GM12872 (cell line): ENCODE measurements at regions not wholly inside any gene's neighbourhood (a gene's known extent, or its start where the extent isn't known, plus 50 kb on each side); places are given as distances from the start of the nearest gene placed in this dataset.

Source experiments
- TF ChIP-seq, protein P1 (sequence below): IDR thresholded peaks from 3 replicates; pipeline ENCODE4 v1.5.1; 2011; ENCODE audit warnings: low read depth, mild to moderate bottlenecking, low read length, moderate library complexity; ENCODE audit not compliant: insufficient read depth

DNA sequence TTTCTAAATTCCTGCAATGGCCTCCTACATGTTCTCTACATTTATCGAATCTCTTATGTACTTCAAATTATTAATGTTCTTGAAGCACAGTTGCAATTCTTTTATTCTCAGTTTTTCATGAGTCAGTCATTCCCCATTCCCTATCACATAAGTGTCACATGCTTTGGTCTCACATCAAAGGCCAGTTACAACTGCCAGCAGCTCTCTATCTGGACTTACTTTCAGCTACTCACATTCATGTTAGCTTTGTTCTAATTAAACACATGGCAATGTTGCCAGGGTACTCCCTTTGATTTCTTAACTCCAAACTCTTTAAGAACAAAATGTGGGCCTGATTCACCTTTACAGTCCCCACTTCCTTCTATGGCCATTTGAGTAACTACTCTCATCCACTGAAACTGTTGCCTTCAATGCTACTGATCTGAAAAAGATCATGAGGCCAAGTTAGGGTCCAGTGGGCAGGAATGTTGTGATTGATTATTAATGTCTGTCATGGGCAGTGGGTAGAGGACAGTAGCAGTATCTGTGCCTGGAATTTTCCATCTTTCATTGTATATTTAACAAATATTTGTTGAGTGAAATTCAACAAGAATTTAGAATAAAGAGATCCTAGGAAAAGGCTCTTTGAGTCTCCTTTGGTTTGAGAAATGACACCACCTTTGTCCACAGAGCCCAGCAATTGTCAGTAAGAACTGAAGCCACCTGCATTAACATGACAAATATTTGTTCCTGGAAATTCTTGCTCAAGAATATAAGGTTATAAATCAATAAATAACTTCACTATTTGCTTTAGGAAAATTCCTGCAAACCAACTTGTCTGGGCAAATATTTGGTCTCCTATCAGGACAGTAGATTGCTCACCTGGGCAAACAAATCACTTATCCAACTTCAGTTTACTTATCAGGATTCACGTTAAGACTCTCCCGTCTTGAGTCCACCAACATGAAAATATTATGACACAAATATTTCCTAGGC, 153.6 kb upstream of the SAMSN1 start:
- TF ChIP-seq, protein P1, sequence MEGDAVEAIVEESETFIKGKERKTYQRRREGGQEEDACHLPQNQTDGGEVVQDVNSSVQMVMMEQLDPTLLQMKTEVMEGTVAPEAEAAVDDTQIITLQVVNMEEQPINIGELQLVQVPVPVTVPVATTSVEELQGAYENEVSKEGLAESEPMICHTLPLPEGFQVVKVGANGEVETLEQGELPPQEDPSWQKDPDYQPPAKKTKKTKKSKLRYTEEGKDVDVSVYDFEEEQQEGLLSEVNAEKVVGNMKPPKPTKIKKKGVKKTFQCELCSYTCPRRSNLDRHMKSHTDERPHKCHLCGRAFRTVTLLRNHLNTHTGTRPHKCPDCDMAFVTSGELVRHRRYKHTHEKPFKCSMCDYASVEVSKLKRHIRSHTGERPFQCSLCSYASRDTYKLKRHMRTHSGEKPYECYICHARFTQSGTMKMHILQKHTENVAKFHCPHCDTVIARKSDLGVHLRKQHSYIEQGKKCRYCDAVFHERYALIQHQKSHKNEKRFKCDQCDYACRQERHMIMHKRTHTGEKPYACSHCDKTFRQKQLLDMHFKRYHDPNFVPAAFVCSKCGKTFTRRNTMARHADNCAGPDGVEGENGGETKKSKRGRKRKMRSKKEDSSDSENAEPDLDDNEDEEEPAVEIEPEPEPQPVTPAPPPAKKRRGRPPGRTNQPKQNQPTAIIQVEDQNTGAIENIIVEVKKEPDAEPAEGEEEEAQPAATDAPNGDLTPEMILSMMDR: no peak

DNA sequence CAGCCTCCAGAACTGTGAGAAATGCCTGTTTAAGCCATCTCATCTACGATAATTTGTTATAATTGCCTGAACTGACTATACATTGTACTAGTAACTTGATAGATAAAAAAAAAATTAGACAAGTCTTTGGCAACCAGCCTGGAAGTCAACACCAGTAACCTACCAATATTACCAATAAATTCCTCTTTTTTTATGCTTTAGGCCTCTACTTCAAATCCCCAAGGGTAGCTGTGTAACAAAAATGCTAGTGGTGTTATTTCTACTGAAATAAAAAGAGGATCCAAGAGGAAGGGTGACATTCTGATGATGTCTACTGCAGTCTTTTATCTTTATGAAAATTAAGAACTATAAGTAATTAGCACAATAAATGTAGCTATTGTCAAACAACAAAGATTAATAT, 151.7 kb upstream of the SAMSN1 start:
- TF ChIP-seq, protein P1: no peak

DNA sequence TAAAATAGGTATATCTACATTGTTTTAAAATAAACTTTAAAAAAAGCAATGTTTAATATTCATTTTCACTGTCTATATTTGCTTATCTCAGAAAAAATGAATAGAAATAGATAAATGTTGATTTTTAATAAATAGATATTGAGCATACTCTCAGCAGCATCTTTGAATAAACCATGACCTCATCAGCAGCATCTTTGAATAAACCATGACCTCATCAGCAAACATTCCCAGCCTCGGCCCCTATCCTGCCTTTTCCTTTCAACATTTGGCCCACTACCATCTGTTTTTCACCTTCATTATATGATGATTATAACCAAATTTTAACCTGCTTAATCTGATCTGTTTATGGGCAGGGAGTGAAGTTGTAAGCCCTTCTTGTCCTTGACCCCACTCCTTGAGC, 148.7 kb upstream of the SAMSN1 start:
- TF ChIP-seq, protein P1: no peak

DNA sequence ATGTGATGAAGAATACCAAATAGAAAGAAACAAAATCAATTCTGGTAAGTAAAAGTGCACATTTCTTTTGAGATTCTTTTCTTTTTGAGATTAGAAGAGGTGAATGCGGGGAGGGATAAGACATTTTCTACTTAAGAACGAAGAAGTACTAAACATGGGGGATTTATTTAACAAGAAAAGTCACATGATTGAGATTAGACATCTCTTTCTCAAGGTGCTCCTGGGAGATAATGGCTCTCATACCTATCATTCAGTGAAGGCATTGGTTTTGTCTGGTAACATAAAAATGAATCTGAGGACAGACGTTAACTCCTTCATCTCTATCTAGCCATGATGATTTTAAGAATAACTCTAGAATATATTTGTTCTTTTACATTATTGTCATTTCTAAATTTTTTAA, 147.9 kb upstream of the SAMSN1 start:
- TF ChIP-seq, protein P1: no peak

DNA sequence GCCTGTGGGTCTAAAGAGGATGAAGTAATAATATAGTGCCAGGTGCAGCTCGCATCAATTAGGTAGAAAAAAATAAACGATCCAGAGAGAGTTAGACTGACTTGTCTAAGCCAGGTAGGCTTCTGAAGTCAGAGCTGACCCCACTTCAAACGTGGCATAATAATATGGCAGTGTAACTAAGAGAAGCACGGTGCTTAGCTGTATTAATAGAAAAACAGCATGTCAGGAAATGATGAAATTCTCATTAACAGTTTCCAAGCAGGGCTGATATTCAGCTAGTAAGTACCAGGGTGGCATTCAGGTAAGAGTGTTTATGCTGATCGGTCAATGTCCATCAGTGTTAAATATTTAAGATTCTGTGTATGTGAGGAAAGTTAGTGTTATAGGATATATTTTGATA, 145.8 kb upstream of the SAMSN1 start:
- TF ChIP-seq, protein P1: no peak

DNA sequence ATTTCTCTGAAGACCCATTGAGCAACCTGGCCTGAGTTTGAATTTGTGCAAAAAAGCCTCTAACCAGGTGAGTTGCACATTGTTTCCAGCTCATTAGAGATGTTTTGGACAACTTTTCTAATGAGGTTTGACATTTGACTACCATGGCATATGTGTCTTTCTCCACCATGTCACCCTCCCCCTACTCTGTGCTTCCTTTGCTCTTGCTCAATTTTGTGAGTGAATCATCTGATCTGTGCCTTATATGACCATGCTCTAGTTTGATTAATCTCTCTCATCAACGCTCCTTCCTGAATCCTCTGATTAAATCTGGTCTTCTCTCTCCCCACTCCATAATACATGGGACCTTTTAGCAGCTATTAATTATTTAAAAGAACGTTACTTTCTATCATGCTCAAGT, 144.8 kb upstream of the SAMSN1 start:
- TF ChIP-seq, protein P1: no peak

DNA sequence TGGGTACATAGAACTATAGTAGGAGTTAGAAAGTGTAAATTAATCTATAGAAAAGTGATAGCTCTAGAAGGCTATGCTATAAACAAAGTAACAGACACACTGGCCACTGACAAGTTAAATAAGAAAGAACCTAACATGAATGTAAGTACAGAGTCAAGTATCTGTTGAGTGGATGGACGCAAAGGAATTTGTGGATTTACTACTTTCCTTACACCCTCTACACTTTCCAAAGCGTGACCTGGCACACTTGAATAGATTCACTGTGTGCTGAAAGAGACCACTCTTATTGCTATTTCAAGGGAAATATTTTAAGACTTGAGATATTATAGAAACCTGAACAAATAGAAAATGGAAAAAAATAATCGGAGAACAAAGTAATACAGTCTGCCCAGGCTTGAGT, 142.8 kb upstream of the SAMSN1 start:
- TF ChIP-seq, protein P1: no peak
